ENCODE measurements at regions not wholly inside any gene's neighbourhood (a gene's known extent, or its start where the extent isn't known, plus 50 kb on each side); places are given as distances from the start of the nearest gene placed in this dataset.
A peak's percentile ranks its signal among the peaks of the same experiment; 100 is the strongest.

- Histone ChIP-seq H3K27me3 (no peaks in the 10 kb centered on the region), H3K4me1 (no peaks in the 10 kb centered on the region), H3K4me3 (no peak overlapping the region), H3K36me3 (no peaks in the 10 kb centered on the region), H3K27ac (no peak overlapping the region), H3K9me3 (no peaks in the 10 kb centered on the region)
- WGBS, 4 donors: 88 to 100% (median 89%) methylated on average over 1 of the region's 1 CpG
- no peak for ATAC-seq
- no peak for DNase-seq
- intact Hi-C loops (cut with DNase I): no loop called here
- TF ChIP-seq CTCF (IDR thresholded peaks at IDR 0.05) (no peak), POLR2A (IDR thresholded peaks at IDR 0.05) (no peak)
These were observed 328.7 kb upstream of the FAM98A start for GRCh38 chr2:33927756-33928155.

GRCh38 chr2:33925311-33925710 is 326.2 kb upstream of the FAM98A start:
- Histone ChIP-seq H3K9me3 (no peaks in the 10 kb centered on the region), H3K27ac (no peak overlapping the region), H3K36me3 (no peaks in the 10 kb centered on the region), H3K4me3 (no peak overlapping the region), H3K4me1 (no peaks in the 10 kb centered on the region), H3K27me3 (no peaks in the 10 kb centered on the region)
- DNase-seq (no peak), ATAC-seq (no peak)
- no peak for TF ChIP-seq CTCF (IDR thresholded peaks at IDR 0.05)
- no peak for TF ChIP-seq POLR2A (IDR thresholded peaks at IDR 0.05)
- 49 to 76% (median 63%) methylated on average over 1 of the region's 1 CpG for WGBS, 4 donors
- intact Hi-C loops (cut with DNase I): no loop called here

GRCh38 chr2:33924586-33925169 is 325.6 kb upstream of the FAM98A start:
- ATAC-seq: no peak
- H3K4me3 ChIP-seq: no peak overlapping the region
- no peaks in the 10 kb centered on the region for H3K27me3 ChIP-seq
- intact Hi-C loops (cut with DNase I): no loop called here
- H3K4me1 ChIP-seq: no peaks in the 10 kb centered on the region
- WGBS, 4 donors: 49 to 67% (median 60%) methylated on average over 3 of the region's 3 CpGs
- H3K36me3 ChIP-seq: no peaks in the 10 kb centered on the region
- no peak overlapping the region for H3K27ac ChIP-seq
- TF ChIP-seq POLR2A (IDR thresholded peaks at IDR 0.05) (no peak), CTCF (IDR thresholded peaks at IDR 0.05) (no peak)
- no peak for DNase-seq
- peaks cover 0 to under 1% (median 0%) of the 10 kb centered on the region in 12 donors for H3K9me3 ChIP-seq

- peak in 1 of 5 donors; percentile 11 for DNase-seq
- no peaks in the 10 kb centered on the region for H3K27me3 ChIP-seq
- H3K9me3 ChIP-seq: peaks cover 0 to 17% (median 0%) of the 10 kb centered on the region in 12 donors
- peaks cover 0 to 7% (median 0%) of the 10 kb centered on the region in 12 donors for H3K4me1 ChIP-seq
- peak overlapping the region in 1 of 12 donors; percentile 14 for H3K27ac ChIP-seq
- H3K36me3 ChIP-seq: no peaks in the 10 kb centered on the region
- TF ChIP-seq CTCF (IDR thresholded peaks at IDR 0.05) (no peak), POLR2A (IDR thresholded peaks at IDR 0.05) (no peak)
- no peak for ATAC-seq
- intact Hi-C loops (cut with DNase I): no loop called here
- no peak overlapping the region for H3K4me3 ChIP-seq
- 55 to 61% (median 59%) methylated on average over 4 of the region's 4 CpGs for WGBS, 4 donors
These were observed 318.2 kb upstream of the FAM98A start for GRCh38 chr2:33917252-33917651.
